GM21825 (cell line): ENCODE measurements at regions not wholly inside any gene's neighbourhood (a gene's known extent, or its start where the extent isn't known, plus 50 kb on each side); places are given as distances from the start of the nearest gene placed in this dataset.
"Not testable (repeated sequence)": the region's sequence is repeated elsewhere in the genome, so short reads cannot be mapped to it uniquely, and the experiment has no call there.

Experiments used
- ATAC-seq: cut with Tn5 transposase; IDR thresholded peaks from one replicate; pipeline ENCODE4 v1.9.1; 2021; ENCODE audit warnings: mild to moderate bottlenecking, moderate library complexity; ENCODE audit not compliant: unreplicated experiment

GRCh38 chr16:17989255-17989654 lies 347.3 kb downstream of the NPIPA8 start:
- ATAC-seq = no peak

GRCh38 chr16:17988839-17989238 lies 347.7 kb downstream of the NPIPA8 start:
- no peak for ATAC-seq

GRCh38 chr16:17986991-17987390 lies 349.5 kb downstream of the NPIPA8 start:
- ATAC-seq = no peak

- no peak for ATAC-seq
Measured at GRCh38 chr16:17984810-17985209, 351.7 kb downstream of the NPIPA8 start.

- ATAC-seq = no peak
Measured at GRCh38 chr16:17983847-17984639, 352.5 kb downstream of the NPIPA8 start.

GRCh38 chr16:17983114-17983513 lies 353.4 kb downstream of the NPIPA8 start:
- no peak for ATAC-seq

GRCh38 chr16:17977260-17977659 lies 359.3 kb downstream of the NPIPA8 start:
- no peak for ATAC-seq

- no peak for ATAC-seq
Measured at GRCh38 chr16:17972460-17972943, 364.0 kb downstream of the NPIPA8 start.

- no peak for ATAC-seq
Measured at GRCh38 chr16:17970816-17971331, 365.7 kb downstream of the NPIPA8 start.

- no peak for ATAC-seq
Measured at GRCh38 chr16:17970157-17970765, 366.3 kb downstream of the NPIPA8 start.

- ATAC-seq = no peak
Measured at GRCh38 chr16:17965133-17965900, 371.2 kb downstream of the NPIPA8 start.

- ATAC-seq = no peak
Measured at GRCh38 chr16:17964196-17964595, 372.3 kb downstream of the NPIPA8 start.

GRCh38 chr16:17963185-17963836 lies 373.2 kb downstream of the NPIPA8 start:
- no peak for ATAC-seq

- ATAC-seq = no peak
Measured at GRCh38 chr16:17962726-17963125, 373.8 kb downstream of the NPIPA8 start.

GRCh38 chr16:17961822-17962221 lies 374.7 kb downstream of the NPIPA8 start:
- not testable (repeated sequence) for ATAC-seq

- ATAC-seq = no peak
Measured at GRCh38 chr16:17951378-17951777, 385.2 kb downstream of the NPIPA8 start.

- no peak for ATAC-seq
Measured at GRCh38 chr16:17949982-17950250, 386.6 kb downstream of the NPIPA8 start.

- ATAC-seq = no peak
Measured at GRCh38 chr16:17949141-17949981, 387.2 kb downstream of the NPIPA8 start.

- ATAC-seq = no peak
Measured at GRCh38 chr16:17947637-17948036, 388.9 kb downstream of the NPIPA8 start.

- no peak for ATAC-seq
Measured at GRCh38 chr16:17947165-17947564, 389.4 kb downstream of the NPIPA8 start.
